H9 (cell line): ENCODE measurements at regions not wholly inside any gene's neighbourhood (a gene's known extent, or its start where the extent isn't known, plus 50 kb on each side); places are given as distances from the start of the nearest gene placed in this dataset.

Source experiments
- DNase-seq: peaks from one replicate; pipeline ENCODE4 v3.0.0-alpha.2; 2017
- H2AFZ ChIP-seq: one replicate; pipeline ENCODE4 v1.6.1; 2013; ENCODE audit warnings: mild to moderate bottlenecking, low read length, control low read depth, moderate library complexity
- H2AK5ac ChIP-seq: 2 replicates; pipeline ENCODE4 v1.6.1; 2013; ENCODE audit warnings: low read length, control low read depth, mixed read lengths; ENCODE audit not compliant: insufficient read length
- H2BK120ac ChIP-seq: one replicate; pipeline ENCODE4 v1.6.1; 2013; ENCODE audit warnings: low read depth, mild to moderate bottlenecking, low read length, control low read depth, inconsistent platforms; ENCODE audit not compliant: poor library complexity, severe bottlenecking
- H2BK12ac ChIP-seq: 2 replicates; pipeline ENCODE4 v1.6.1; 2013; ENCODE audit warnings: low read length, control low read depth, mixed read lengths, low read depth; ENCODE audit not compliant: insufficient read length
- H2BK15ac ChIP-seq: 2 replicates; pipeline ENCODE4 v1.6.1; 2013; ENCODE audit warnings: low read depth, low read length, control low read depth
- H2BK20ac ChIP-seq: one replicate; pipeline ENCODE4 v1.6.1; 2013; ENCODE audit warnings: low read depth, mild to moderate bottlenecking, low read length, control low read depth, inconsistent platforms; ENCODE audit not compliant: poor library complexity, severe bottlenecking
- H2BK5ac ChIP-seq: 2 replicates; pipeline ENCODE4 v1.6.1; 2013; ENCODE audit warnings: low read length, control low read depth, mixed read lengths; ENCODE audit not compliant: insufficient read length
- H3K14ac ChIP-seq: 2 replicates; pipeline ENCODE4 v1.6.1; 2013; ENCODE audit warnings: low read length, control low read depth; ENCODE audit not compliant: insufficient read depth
- H3K18ac ChIP-seq: 2 replicates; pipeline ENCODE4 v1.6.1; 2013; ENCODE audit warnings: low read depth, mild to moderate bottlenecking, mixed read lengths, low read length, control low read depth; ENCODE audit not compliant: insufficient read length
- H3K23ac ChIP-seq: 2 replicates; pipeline ENCODE4 v1.6.1; 2013; ENCODE audit warnings: low read length, control low read depth, mixed read lengths, low read depth; ENCODE audit not compliant: insufficient read length
- H3K23me2 ChIP-seq: 2 replicates; pipeline ENCODE4 v1.6.1; 2013; ENCODE audit warnings: low read depth, mild to moderate bottlenecking, mixed read lengths, low read length, control low read depth; ENCODE audit not compliant: insufficient read length, poor library complexity, severe bottlenecking
- H3K27ac ChIP-seq: 2 replicates; pipeline ENCODE4 v1.5.1; 2013; ENCODE audit warnings: low read length, control low read depth, mixed read lengths, low read depth; ENCODE audit not compliant: insufficient read length
- H3K27me3 ChIP-seq: 2 replicates; pipeline ENCODE4 v1.6.1; 2013; ENCODE audit warnings: low read length, control low read depth, inconsistent platforms; ENCODE audit not compliant: insufficient read depth
- H3K4ac ChIP-seq: 2 replicates; pipeline ENCODE4 v1.6.1; 2013; ENCODE audit warnings: low read depth, mild to moderate bottlenecking, control low read depth, inconsistent platforms, low read length, moderate library complexity
- H3K4me1 ChIP-seq: 2 replicates; pipeline ENCODE4 v1.6.1; 2013; ENCODE audit warnings: low read length, control low read depth, inconsistent platforms; ENCODE audit not compliant: insufficient read depth
- H3K4me2 ChIP-seq: 2 replicates; pipeline ENCODE4 v1.6.1; 2013; ENCODE audit warnings: low read length, control low read depth, mixed read lengths; ENCODE audit not compliant: insufficient read length, insufficient read depth
- H3K56ac ChIP-seq: 2 replicates; pipeline ENCODE4 v1.6.1; 2013; ENCODE audit warnings: low read depth, mild to moderate bottlenecking, mixed read lengths, low read length, control low read depth; ENCODE audit not compliant: insufficient read length
- H3K79me1 ChIP-seq: 2 replicates; pipeline ENCODE4 v1.6.1; 2013; ENCODE audit warnings: low read depth, mild to moderate bottlenecking, moderate library complexity, low read length, control low read depth, inconsistent platforms; ENCODE audit not compliant: insufficient read depth, poor library complexity, severe bottlenecking
- H3K79me2 ChIP-seq: 2 replicates; pipeline ENCODE4 v1.6.1; 2013; ENCODE audit warnings: low read length, control low read depth, inconsistent platforms; ENCODE audit not compliant: insufficient read depth
- H3K9ac ChIP-seq: 2 replicates; pipeline ENCODE4 v1.6.1; 2013; ENCODE audit warnings: low read length, control low read depth, mixed read lengths; ENCODE audit not compliant: insufficient read length; ENCODE audit errors: extremely low read depth
- H3K9me3 ChIP-seq: one replicate; pipeline ENCODE4 v1.6.1; 2013; ENCODE audit warnings: low read depth, low read length, inconsistent platforms; ENCODE audit not compliant: control insufficient read depth
- H3T11ph ChIP-seq: one replicate; pipeline ENCODE4 v1.6.1; 2013; ENCODE audit warnings: mild to moderate bottlenecking, low read length, control low read depth, inconsistent platforms
- H4K20me1 ChIP-seq: one replicate; pipeline ENCODE4 v1.6.1; 2013; ENCODE audit not compliant: control insufficient read depth, insufficient read length, insufficient read depth
- H4K5ac ChIP-seq: 2 replicates; pipeline ENCODE4 v1.6.1; 2013; ENCODE audit warnings: low read depth, mild to moderate bottlenecking, mixed read lengths, low read length, control low read depth; ENCODE audit not compliant: insufficient read length
- H4K8ac ChIP-seq: replicated peaks from 2 replicates; pipeline ENCODE4 v1.6.1; 2013; ENCODE audit warnings: low read length, control low read depth, mixed read lengths, low read depth; ENCODE audit not compliant: insufficient read length
- H4K91ac ChIP-seq: 2 replicates; pipeline ENCODE4 v1.6.1; 2013; ENCODE audit warnings: low read depth, mild to moderate bottlenecking, moderate library complexity, mixed read lengths, low read length, control low read depth; ENCODE audit not compliant: insufficient read length
- H3K27ac Mint-ChIP-seq, 3 experiments: 2 replicates in 2 of 3; 3 replicates in 1 of 3; pipeline ENCODE4 v1.8.0; 2020 to 2021; ENCODE audit warnings: mixed read lengths in 3 of 3, mild to moderate bottlenecking in 1 of 3, moderate library complexity in 1 of 3
- H3K27me3 Mint-ChIP-seq: 2 replicates; pipeline ENCODE4 v1.8.0; 2021; ENCODE audit warnings: low read depth, mild to moderate bottlenecking, moderate library complexity, mixed read lengths
- H3K36me3 Mint-ChIP-seq, 3 experiments: 2 replicates in 2 of 3; 3 replicates in 1 of 3; pipeline ENCODE4 v1.8.0; 2020 to 2021; ENCODE audit warnings: low read depth in 3 of 3, mixed read lengths in 3 of 3; ENCODE audit not compliant: insufficient read depth in 1 of 3
- H3K4me1 Mint-ChIP-seq, 2 experiments: 2 replicates each; pipeline ENCODE4 v1.8.0; 2020; ENCODE audit warnings: mixed read lengths in 2 of 2
- H3K4me3 Mint-ChIP-seq, 2 experiments: 2 replicates in 1 of 2; 3 replicates in 1 of 2; pipeline ENCODE4 v1.8.0; 2020 to 2021; ENCODE audit warnings: mild to moderate bottlenecking in 2 of 2, mixed read lengths in 2 of 2, moderate library complexity in 1 of 2
- H3K9me3 Mint-ChIP-seq, 2 experiments: 2 replicates in 1 of 2; 3 replicates in 1 of 2; pipeline ENCODE4 v1.8.0; 2020; ENCODE audit warnings: mild to moderate bottlenecking in 2 of 2, mixed read lengths in 2 of 2, moderate library complexity in 1 of 2
- CTCF ChIP-seq: fragments of 200-600 bp; sonication (generic); conservative IDR thresholded peaks from 3 replicates; pipeline ENCODE4 v1.8.0; 2021; ENCODE audit warnings: antibody characterized with exemption, mild to moderate bottlenecking
- WGBS: extraction: QIAGEN DNeasy Blood & Tissue Kit; methylation state at CpG from one replicate; pipeline ENCODE4 v1.1.7; 2013; ENCODE audit warnings: missing lambda C conversion rate, low lambda C conversion rate, mixed read lengths; ENCODE audit not compliant: insufficient read length; ENCODE audit errors: extremely low coverage; 5-methylcytosine and 5-hydroxymethylcytosine counted together

GRCh38 chr2:52117299-52117698 is 1085.4 kb upstream of the NRXN1 start:
- H3K4me1 ChIP-seq: no peaks in the 10 kb centered on the region
- H2BK15ac ChIP-seq: no peak overlapping the region
- H3K56ac ChIP-seq: no peak overlapping the region
- no peak overlapping the region for H4K5ac ChIP-seq
- Mint-ChIP-seq H3K36me3 (no peaks in the 10 kb centered on the region; a peak in 1 of 7 replicates), H3K4me1 (no peaks in the 10 kb centered on the region), H3K27ac (no peak overlapping the region), H3K9me3 (no peaks in the 10 kb centered on the region), H3K4me3 (no peak overlapping the region), H3K27me3 (no peaks in the 10 kb centered on the region)
- no peak overlapping the region for H2BK12ac ChIP-seq
- H3K9me3 ChIP-seq: no peaks in the 10 kb centered on the region
- no peak overlapping the region for H2BK120ac ChIP-seq
- H3K4ac ChIP-seq: no peak overlapping the region
- TF ChIP-seq CTCF: no peak
- no peak overlapping the region for H3K14ac ChIP-seq
- no peak overlapping the region for H3K4me2 ChIP-seq
- H3K9ac ChIP-seq: no peak overlapping the region
- no peaks in the 10 kb centered on the region for H3K79me1 ChIP-seq
- H2BK20ac ChIP-seq: no peak overlapping the region
- H3K79me2 ChIP-seq: no peaks in the 10 kb centered on the region
- H3T11ph ChIP-seq: no peak overlapping the region
- no peak overlapping the region for H4K91ac ChIP-seq
- H2AFZ ChIP-seq: no peak overlapping the region
- H2BK5ac ChIP-seq: no peak overlapping the region
- H3K27ac ChIP-seq: no peak overlapping the region
- WGBS: no CpG with 5 or more reads among the region's 3 CpGs
- no peak overlapping the region for H3K18ac ChIP-seq
- no peak overlapping the region for H4K8ac ChIP-seq
- no peak overlapping the region for H3K23ac ChIP-seq
- no peaks in the 10 kb centered on the region for H4K20me1 ChIP-seq
- DNase-seq: no peak
- no peak overlapping the region for H2AK5ac ChIP-seq
- H3K23me2 ChIP-seq: no peaks in the 10 kb centered on the region
- no peaks in the 10 kb centered on the region for H3K27me3 ChIP-seq
